Activated CD8-positive, alpha-beta T cell treated with anti-CD3 and anti-CD28 coated beads, Interleukin-2, amount 10 ng/mL, durations not matched to agents 7 days and 5 days (primary cell): ENCODE measurements at regions not wholly inside any gene's neighbourhood (a gene's known extent, or its start where the extent isn't known, plus 50 kb on each side); places are given as distances from the start of the nearest gene placed in this dataset.
"Not testable (repeated sequence)": the region's sequence is repeated elsewhere in the genome, so short reads cannot be mapped to it uniquely, and the experiment has no call there.

Source experiments
- ATAC-seq: fragments of 150-1000 bp; cut with Tn5 transposase; one replicate; pipeline ENCODE4 v1.10.0; 2021; ENCODE audit warnings: moderate library complexity
- CTCF ChIA-PET: fragments of 350-600 bp; sonication (Branson Sonifier 250); formaldehyde crosslinking; loops from one replicate; lab custom pipeline; 2021; ENCODE audit warnings: antibody characterized with exemption; lab: Charles Lee
- POLR2A ChIA-PET: fragments of 350-600 bp; sonication (Branson Sonifier 250); formaldehyde crosslinking; loops from one replicate; lab custom pipeline; 2021; ENCODE audit warnings: antibody characterized with exemption; lab: Charles Lee
- DNase-seq: peaks from one replicate; pipeline ENCODE4 v3.0.0-alpha.2; 2020
- H3K27ac Mint-ChIP-seq: one replicate; pipeline ENCODE4 v1.8.0; 2021; ENCODE audit warnings: mild to moderate bottlenecking, mixed read lengths
- H3K27me3 Mint-ChIP-seq: one replicate; pipeline ENCODE4 v1.8.0; 2021; ENCODE audit warnings: low read depth, mixed read lengths
- H3K36me3 Mint-ChIP-seq: one replicate; pipeline ENCODE4 v1.8.0; 2021; ENCODE audit warnings: low read depth, mixed read lengths
- H3K4me1 Mint-ChIP-seq: one replicate; pipeline ENCODE4 v1.8.0; 2021; ENCODE audit warnings: low read depth, mixed read lengths
- H3K4me3 Mint-ChIP-seq: one replicate; pipeline ENCODE4 v1.8.0; 2021; ENCODE audit warnings: mild to moderate bottlenecking, mixed read lengths
- H3K9me3 Mint-ChIP-seq: one replicate; pipeline ENCODE4 v1.8.0; 2022; ENCODE audit warnings: mixed read lengths; ENCODE audit not compliant: insufficient read depth

DNA sequence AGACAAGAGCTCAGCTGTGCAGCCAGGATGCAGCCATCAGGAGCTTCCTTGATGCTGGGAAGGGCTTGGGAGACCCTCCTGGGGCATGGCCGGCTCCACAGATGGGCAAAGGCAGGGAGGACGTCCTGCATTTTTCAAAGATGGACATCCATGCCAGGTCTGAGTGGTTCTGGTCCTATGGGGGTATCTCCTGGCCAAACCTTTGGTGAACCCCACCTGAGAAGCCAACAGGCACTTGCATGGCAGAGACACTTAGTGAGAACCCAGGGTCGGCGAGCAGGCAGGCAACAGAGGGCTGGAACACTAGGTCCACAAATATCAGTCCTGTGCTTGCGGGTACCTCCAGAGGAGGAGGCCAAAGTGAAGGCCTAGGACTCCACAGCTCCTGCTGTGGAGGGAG is 70.0 kb downstream of the KCTD15 start:
- Mint-ChIP-seq H3K36me3 (no peaks in the 10 kb centered on the region), H3K4me1 (no peaks in the 10 kb centered on the region), H3K9me3 (no peaks in the 10 kb centered on the region), H3K27me3 (peaks cover 10% of the 10 kb centered on the region), H3K4me3 (no peak overlapping the region), H3K27ac (no peak overlapping the region)
- DNase-seq (no peak), ATAC-seq (no peak)
- ChIA-PET POLR2A (no interaction called here), CTCF (no interaction called here)

DNA sequence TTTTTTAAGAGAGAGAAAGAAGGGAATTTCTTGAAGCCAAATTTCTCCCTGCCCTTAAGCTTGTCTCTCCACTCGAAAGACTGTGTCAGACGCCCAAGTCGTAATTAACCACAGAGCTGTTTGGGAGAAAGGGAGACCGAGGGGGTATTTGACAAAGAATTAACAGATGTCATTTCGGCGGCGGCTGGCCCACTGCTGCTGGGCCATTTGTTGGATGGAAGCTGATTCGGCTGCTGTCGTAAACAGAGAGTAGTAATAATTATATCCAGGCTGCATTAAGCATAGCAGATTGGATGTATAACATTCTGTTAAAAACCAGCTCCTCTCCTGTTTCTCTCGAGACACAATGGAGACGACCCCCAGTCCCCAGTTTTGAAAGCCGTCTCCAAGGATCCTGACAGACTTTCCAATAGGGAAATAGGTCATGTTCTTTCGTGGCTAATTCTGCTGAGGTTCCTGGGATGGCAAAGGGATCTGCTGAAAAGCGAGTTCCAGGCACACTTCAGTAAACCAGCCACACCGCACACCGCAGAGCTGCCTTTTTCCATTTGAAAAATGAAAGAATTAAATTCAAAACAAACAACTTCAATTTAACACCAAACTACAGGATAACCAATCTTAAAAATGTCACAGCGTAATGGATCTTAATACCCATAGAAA is 71.5 kb downstream of the KCTD15 start:
- H3K27me3 Mint-ChIP-seq: peaks cover 10% of the 10 kb centered on the region
- H3K36me3 Mint-ChIP-seq: no peaks in the 10 kb centered on the region
- DNase-seq (no peak), ATAC-seq (no peak)
- POLR2A ChIA-PET: no interaction called here
- CTCF ChIA-PET: no interaction called here
- no peak overlapping the region for H3K4me3 Mint-ChIP-seq
- no peaks in the 10 kb centered on the region for H3K9me3 Mint-ChIP-seq
- H3K27ac Mint-ChIP-seq: no peak overlapping the region
- no peaks in the 10 kb centered on the region for H3K4me1 Mint-ChIP-seq

GRCh38 chr19:33868788-33869412 is 72.2 kb downstream of the KCTD15 start:
- no peaks in the 10 kb centered on the region for H3K4me1 Mint-ChIP-seq
- no peak for ATAC-seq
- CTCF ChIA-PET: interaction anchor here (0.8 to 1.1 kb wide), 3 partner anchors 24 to 227 kb away, joined by 3 read pairs; no protein-coding TSS in a partner anchor
- POLR2A ChIA-PET: no interaction called here
- H3K36me3 Mint-ChIP-seq: no peaks in the 10 kb centered on the region
- peaks cover 10% of the 10 kb centered on the region for H3K27me3 Mint-ChIP-seq
- no peak overlapping the region for H3K27ac Mint-ChIP-seq
- no peaks in the 10 kb centered on the region for H3K9me3 Mint-ChIP-seq
- H3K4me3 Mint-ChIP-seq: no peak overlapping the region
- DNase-seq: no peak

DNA sequence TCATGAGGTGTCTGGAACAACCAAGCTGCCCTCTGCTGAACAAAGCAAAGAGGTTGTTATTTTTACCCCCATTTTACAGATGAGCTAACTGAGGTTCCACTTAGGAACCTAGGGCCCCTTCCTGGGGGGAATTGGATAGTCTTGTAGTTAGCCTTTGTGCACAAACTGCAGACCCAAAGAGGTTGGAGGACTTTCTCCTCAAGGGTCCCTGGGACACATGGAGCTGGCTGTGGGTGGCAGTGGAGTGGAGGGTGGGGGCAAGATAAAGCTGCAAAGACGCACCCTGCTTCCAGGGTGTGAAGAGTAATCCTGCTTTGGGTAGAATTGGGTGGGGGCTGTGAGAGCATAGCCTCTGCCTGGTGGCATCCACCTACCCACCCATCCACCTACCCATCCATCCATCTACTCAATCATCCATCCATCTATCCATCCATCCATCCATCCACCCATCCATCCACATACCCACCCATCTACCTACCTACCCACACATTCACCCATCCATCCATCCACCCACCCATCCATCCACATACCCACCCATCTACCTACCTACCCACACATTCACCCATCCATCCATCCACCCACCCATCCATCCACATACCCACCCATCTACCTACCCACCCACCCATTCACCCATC is 73.7 kb downstream of the KCTD15 start:
- H3K27me3 Mint-ChIP-seq, H3K4me1 Mint-ChIP-seq, H3K4me3 Mint-ChIP-seq, H3K36me3 Mint-ChIP-seq, H3K9me3 Mint-ChIP-seq, POLR2A ChIA-PET, DNase-seq, CTCF ChIA-PET, H3K27ac Mint-ChIP-seq, ATAC-seq: not testable (repeated sequence)

- DNase-seq: no peak
- ATAC-seq: no peak
- CTCF ChIA-PET: no interaction called here
- Mint-ChIP-seq H3K36me3 (no peaks in the 10 kb centered on the region), H3K27me3 (peaks cover 10% of the 10 kb centered on the region), H3K27ac (no peak overlapping the region), H3K4me1 (no peaks in the 10 kb centered on the region), H3K9me3 (no peaks in the 10 kb centered on the region), H3K4me3 (no peak overlapping the region)
- POLR2A ChIA-PET: no interaction called here
Observed at GRCh38 chr19:33871605-33872004, 74.9 kb downstream of the KCTD15 start.

GRCh38 chr19:33872445-33873320 is 76.0 kb downstream of the KCTD15 start:
- CTCF ChIA-PET: no interaction called here
- POLR2A ChIA-PET: no interaction called here
- H3K27me3 Mint-ChIP-seq: peaks cover 10% of the 10 kb centered on the region
- no peaks in the 10 kb centered on the region for H3K4me1 Mint-ChIP-seq
- DNase-seq: no peak
- ATAC-seq: no peak
- H3K4me3 Mint-ChIP-seq: no peak overlapping the region
- no peaks in the 10 kb centered on the region for H3K9me3 Mint-ChIP-seq
- H3K36me3 Mint-ChIP-seq: no peaks in the 10 kb centered on the region
- H3K27ac Mint-ChIP-seq: no peak overlapping the region

DNA sequence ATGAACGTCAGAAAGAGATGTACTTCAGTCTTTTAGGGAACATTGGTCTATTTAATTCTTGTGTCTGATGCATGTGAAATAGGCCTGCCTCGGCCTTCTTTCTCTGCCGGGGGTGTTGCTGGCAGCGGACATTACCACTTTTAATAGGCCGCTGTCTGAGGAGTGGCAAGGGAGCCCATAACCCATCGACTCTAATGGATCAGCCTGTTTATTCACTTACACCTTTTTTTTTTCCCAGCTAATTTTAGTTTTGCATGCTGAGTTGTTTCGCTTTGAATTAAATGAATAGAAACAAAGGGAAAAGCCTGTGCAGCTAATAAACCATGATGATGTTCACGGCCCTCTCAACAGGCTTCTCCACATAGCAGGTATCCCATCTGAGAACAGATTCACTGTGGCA is 78.4 kb downstream of the KCTD15 start:
- ATAC-seq (no peak), DNase-seq (no peak)
- Mint-ChIP-seq H3K27ac (no peak overlapping the region), H3K27me3 (no peaks in the 10 kb centered on the region), H3K4me1 (no peaks in the 10 kb centered on the region), H3K9me3 (no peaks in the 10 kb centered on the region), H3K36me3 (no peaks in the 10 kb centered on the region), H3K4me3 (no peak overlapping the region)
- ChIA-PET CTCF (no interaction called here), POLR2A (no interaction called here)

GRCh38 chr19:33876192-33876591 is 79.5 kb downstream of the KCTD15 start:
- H3K9me3 Mint-ChIP-seq: no peaks in the 10 kb centered on the region
- DNase-seq (no peak), ATAC-seq (no peak)
- H3K4me1 Mint-ChIP-seq: no peaks in the 10 kb centered on the region
- H3K36me3 Mint-ChIP-seq: no peaks in the 10 kb centered on the region
- ChIA-PET CTCF (interaction anchor here (0.6 kb wide), 1 partner anchor 58 kb away, joined by 3 read pairs; no protein-coding TSS in a partner anchor), POLR2A (interaction anchor here (1.0 kb wide), 1 partner anchor 12 kb away, joined by 6 read pairs; no protein-coding TSS in a partner anchor)
- H3K4me3 Mint-ChIP-seq: no peak overlapping the region
- H3K27ac Mint-ChIP-seq: no peak overlapping the region
- no peaks in the 10 kb centered on the region for H3K27me3 Mint-ChIP-seq

DNA sequence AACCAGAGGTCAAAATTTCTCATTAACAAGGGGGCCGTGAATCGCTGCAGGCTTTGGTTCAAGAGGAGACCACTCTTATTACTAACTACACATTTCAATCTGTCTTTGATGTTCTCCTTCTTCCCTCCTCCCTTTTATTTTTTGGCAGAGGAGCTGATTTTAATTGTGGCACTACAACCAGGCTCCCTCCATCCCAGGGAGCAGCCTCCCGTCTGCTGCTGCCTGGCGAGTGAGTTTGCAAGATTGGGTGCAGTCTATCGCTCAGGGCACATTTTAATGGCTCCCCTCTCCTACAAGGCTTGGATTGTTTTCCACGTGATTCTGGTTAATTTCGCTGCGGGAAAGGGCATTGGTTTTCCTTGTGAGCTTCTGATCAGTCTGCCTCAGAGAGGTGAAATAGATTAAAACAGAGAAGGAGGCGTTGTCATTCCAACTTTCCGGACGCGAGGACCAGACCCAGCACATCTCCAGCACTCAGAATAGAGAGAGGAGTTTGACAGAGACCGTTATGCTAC is 81.4 kb downstream of the KCTD15 start:
- no peak overlapping the region for H3K4me3 Mint-ChIP-seq
- H3K9me3 Mint-ChIP-seq: no peaks in the 10 kb centered on the region
- H3K27me3 Mint-ChIP-seq: no peaks in the 10 kb centered on the region
- ATAC-seq: no peak
- ChIA-PET CTCF (interaction anchor here (0.7 kb wide), 1 partner anchor 100 kb away, joined by 3 read pairs; no protein-coding TSS in a partner anchor), POLR2A (no interaction called here)
- H3K4me1 Mint-ChIP-seq: no peaks in the 10 kb centered on the region
- no peak overlapping the region for H3K27ac Mint-ChIP-seq
- H3K36me3 Mint-ChIP-seq: no peaks in the 10 kb centered on the region
- DNase-seq: no peak

- no peak for DNase-seq
- Mint-ChIP-seq H3K36me3 (no peaks in the 10 kb centered on the region), H3K9me3 (no peaks in the 10 kb centered on the region), H3K27ac (no peak overlapping the region), H3K4me1 (peaks cover 5% of the 10 kb centered on the region), H3K4me3 (no peak overlapping the region), H3K27me3 (no peaks in the 10 kb centered on the region)
- ChIA-PET POLR2A (no interaction called here), CTCF (interaction anchor here (0.7 kb wide), 1 partner anchor 101 kb away, joined by 3 read pairs; no protein-coding TSS in a partner anchor)
- ATAC-seq: no peak
Observed at GRCh38 chr19:33878910-33879810, 82.5 kb downstream of the KCTD15 start.
